ENCODE measurements at regions not wholly inside any gene's neighbourhood (a gene's known extent, or its start where the extent isn't known, plus 50 kb on each side); places are given as distances from the start of the nearest gene placed in this dataset.

DNA sequence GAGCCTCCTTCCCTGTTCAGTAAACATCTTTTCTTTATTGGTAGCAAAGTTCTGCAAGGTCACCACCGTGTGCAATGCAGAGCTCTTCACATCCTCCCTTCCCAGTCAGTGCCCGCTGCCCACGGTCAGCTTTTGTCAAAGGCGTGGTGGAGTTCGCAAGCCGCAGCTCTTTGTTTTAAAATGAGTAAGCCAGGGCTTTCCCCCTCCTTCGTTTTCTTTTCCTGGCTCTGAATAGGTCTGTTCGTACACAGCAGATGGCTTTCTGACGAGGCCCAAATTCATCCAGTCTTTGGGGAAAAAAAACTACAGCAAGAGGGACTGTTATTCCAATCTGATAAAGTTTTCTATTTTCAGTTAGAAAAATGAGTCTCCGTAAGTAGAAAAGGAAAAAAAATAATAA is 153.2 kb downstream of the LRIG2 start:
- no peaks in the 10 kb centered on the region for H3K79me2 ChIP-seq (ENCODE audit: control insufficient read depth, insufficient read depth, low read length)
- H3K36me3 ChIP-seq (ENCODE audit: control insufficient read depth in 2 of 2, extremely low read depth in 1 of 2, insufficient read depth in 2 of 2, low read length in 2 of 2) = no peaks in the 10 kb centered on the region
- no peaks in the 10 kb centered on the region for H3K4me1 ChIP-seq (ENCODE audit: control insufficient read depth, extremely low read depth, insufficient read depth, low read length)
- FAIRE-seq (no peak), DNase-seq (ENCODE audit: low read depth, low spot score) (no peak)
- no peak overlapping the region for H3K4me3 ChIP-seq (ENCODE audit: control insufficient read depth in 2 of 3, extremely low read depth in 1 of 3, insufficient read depth in 2 of 3, low read depth in 1 of 3, low read length in 3 of 3)
- dilution Hi-C loops (cut with MboI; ENCODE audit: extremely low pct_ligation_motif_present, low sequenced_read_pairs) = no loop called here
- H3K9me1 ChIP-seq (ENCODE audit: control insufficient read depth, extremely low read depth, insufficient read depth, low read length) = no peaks in the 10 kb centered on the region
- no peak overlapping the region for H3K27ac ChIP-seq (ENCODE audit: control insufficient read depth, insufficient read depth, low read length)
- no peak overlapping the region for H3K4me2 ChIP-seq (ENCODE audit: control insufficient read depth, extremely low read depth, insufficient read depth, low read depth, low read length)
- no peak overlapping the region for H3K9ac ChIP-seq (ENCODE audit: control insufficient read depth, extremely low read depth, insufficient read depth, low read length)
- peaks cover 11% of the 10 kb centered on the region for H3K27me3 ChIP-seq (ENCODE audit: control insufficient read depth, extremely low read depth, insufficient read depth, low read length)
- no peak overlapping the region for H2AFZ ChIP-seq (ENCODE audit: control insufficient read depth, low read length)
- no peaks in the 10 kb centered on the region for H3K9me3 ChIP-seq (ENCODE audit: control insufficient read depth, low read depth, low read length)
- TF ChIP-seq, protein P1, sequence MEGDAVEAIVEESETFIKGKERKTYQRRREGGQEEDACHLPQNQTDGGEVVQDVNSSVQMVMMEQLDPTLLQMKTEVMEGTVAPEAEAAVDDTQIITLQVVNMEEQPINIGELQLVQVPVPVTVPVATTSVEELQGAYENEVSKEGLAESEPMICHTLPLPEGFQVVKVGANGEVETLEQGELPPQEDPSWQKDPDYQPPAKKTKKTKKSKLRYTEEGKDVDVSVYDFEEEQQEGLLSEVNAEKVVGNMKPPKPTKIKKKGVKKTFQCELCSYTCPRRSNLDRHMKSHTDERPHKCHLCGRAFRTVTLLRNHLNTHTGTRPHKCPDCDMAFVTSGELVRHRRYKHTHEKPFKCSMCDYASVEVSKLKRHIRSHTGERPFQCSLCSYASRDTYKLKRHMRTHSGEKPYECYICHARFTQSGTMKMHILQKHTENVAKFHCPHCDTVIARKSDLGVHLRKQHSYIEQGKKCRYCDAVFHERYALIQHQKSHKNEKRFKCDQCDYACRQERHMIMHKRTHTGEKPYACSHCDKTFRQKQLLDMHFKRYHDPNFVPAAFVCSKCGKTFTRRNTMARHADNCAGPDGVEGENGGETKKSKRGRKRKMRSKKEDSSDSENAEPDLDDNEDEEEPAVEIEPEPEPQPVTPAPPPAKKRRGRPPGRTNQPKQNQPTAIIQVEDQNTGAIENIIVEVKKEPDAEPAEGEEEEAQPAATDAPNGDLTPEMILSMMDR (optimal IDR thresholded peaks at IDR 0.05 in 1 of 3, IDR thresholded peaks at IDR 0.05 in 1 of 3, conservative IDR thresholded peaks at IDR 0.05 in 1 of 3; ENCODE audit: extremely low read depth in 1 of 3, insufficient read depth in 2 of 3, low read length in 3 of 3) = no peak
- no peak for TF ChIP-seq EZH2 (IDR thresholded peaks at IDR 0.05; ENCODE audit: low read length)
- no peaks in the 10 kb centered on the region for H4K20me1 ChIP-seq (ENCODE audit: control insufficient read depth, extremely low read depth, insufficient read depth, low read length)

DNA sequence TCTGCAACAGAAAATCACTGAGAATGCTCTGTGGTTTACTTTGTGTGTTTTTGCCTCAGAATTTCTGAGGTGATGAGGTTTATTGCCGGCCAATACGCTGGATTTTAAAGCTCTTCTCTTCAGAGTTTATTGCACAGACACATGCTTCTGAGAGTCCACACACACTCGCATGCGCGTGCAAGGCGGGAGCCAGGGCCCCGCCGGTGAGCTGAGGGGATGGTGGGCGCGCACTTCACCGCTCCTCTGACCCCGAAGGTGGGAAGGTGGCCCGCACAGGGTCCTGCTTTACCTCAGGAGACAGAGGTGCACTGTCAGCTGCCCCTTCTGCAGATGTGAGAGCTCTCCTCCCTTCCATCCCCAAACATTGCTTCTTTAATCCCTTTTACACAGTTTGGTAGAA is 158.4 kb upstream of the MAGI3 start:
- no peaks in the 10 kb centered on the region for H3K79me2 ChIP-seq (ENCODE audit: control insufficient read depth, insufficient read depth, low read length)
- H3K4me2 ChIP-seq (ENCODE audit: control insufficient read depth, extremely low read depth, insufficient read depth, low read depth, low read length) = no peak overlapping the region
- peaks cover 15% of the 10 kb centered on the region for H3K27me3 ChIP-seq (ENCODE audit: control insufficient read depth, extremely low read depth, insufficient read depth, low read length)
- dilution Hi-C loops (cut with MboI; ENCODE audit: extremely low pct_ligation_motif_present, low sequenced_read_pairs) = no loop called here
- no peaks in the 10 kb centered on the region for H3K9me3 ChIP-seq (ENCODE audit: control insufficient read depth, low read depth, low read length)
- no peak overlapping the region for H2AFZ ChIP-seq (ENCODE audit: control insufficient read depth, low read length)
- H3K36me3 ChIP-seq (ENCODE audit: control insufficient read depth in 2 of 2, extremely low read depth in 1 of 2, insufficient read depth in 2 of 2, low read length in 2 of 2) = no peaks in the 10 kb centered on the region
- H3K9ac ChIP-seq (ENCODE audit: control insufficient read depth, extremely low read depth, insufficient read depth, low read length) = no peak overlapping the region
- H3K27ac ChIP-seq (ENCODE audit: control insufficient read depth, insufficient read depth, low read length) = no peak overlapping the region
- no peaks in the 10 kb centered on the region for H3K9me1 ChIP-seq (ENCODE audit: control insufficient read depth, extremely low read depth, insufficient read depth, low read length)
- no peak for FAIRE-seq
- no peak for DNase-seq (ENCODE audit: low read depth, low spot score)
- H3K4me1 ChIP-seq (ENCODE audit: control insufficient read depth, extremely low read depth, insufficient read depth, low read length) = no peaks in the 10 kb centered on the region
- no peak for TF ChIP-seq EZH2 (IDR thresholded peaks at IDR 0.05; ENCODE audit: low read length)
- TF ChIP-seq, protein P1 (optimal IDR thresholded peaks at IDR 0.05 in 1 of 3, IDR thresholded peaks at IDR 0.05 in 1 of 3, conservative IDR thresholded peaks at IDR 0.05 in 1 of 3; ENCODE audit: extremely low read depth in 1 of 3, insufficient read depth in 2 of 3, low read length in 3 of 3) = no peak
- no peak overlapping the region for H3K4me3 ChIP-seq (ENCODE audit: control insufficient read depth in 2 of 3, extremely low read depth in 1 of 3, insufficient read depth in 2 of 3, low read depth in 1 of 3, low read length in 3 of 3)
- no peaks in the 10 kb centered on the region for H4K20me1 ChIP-seq (ENCODE audit: control insufficient read depth, extremely low read depth, insufficient read depth, low read length)

Data from keratinocyte (primary cell).